Panc1 (cell line): ENCODE measurements at regions not wholly inside any gene's neighbourhood (a gene's known extent, or its start where the extent isn't known, plus 50 kb on each side); places are given as distances from the start of the nearest gene placed in this dataset.

Source experiments
- ATAC-seq: fragments of 200-7000 bp; cut with Tn5 transposase; 2 replicates; pipeline ENCODE4 v1.9.1; 2020; ENCODE audit warnings: mild to moderate bottlenecking, moderate library complexity
- BruUV-seq: library from RNA; stranded (reverse); fragments of 400-500 nt; replicated peaks from 2 replicates; lab custom pipeline; 2021; lab: Mats Ljungman, UMichigan
- CTCF ChIA-PET: fragments of 300-600 bp; sonication (Branson Sonifier 250); formaldehyde crosslinking; loops from one replicate; lab custom pipeline; 2022; ENCODE audit warnings: antibody characterized with exemption; lab: Charles Lee
- POLR2A ChIA-PET: fragments of 300-600 bp; sonication (Branson Sonifier 250); formaldehyde crosslinking; loops from one replicate; lab custom pipeline; 2022; ENCODE audit warnings: antibody characterized with exemption; lab: Charles Lee
- DNase-seq: peaks from one replicate; pipeline ENCODE4 v3.0.0-alpha.2; 2010; ENCODE audit warnings: low read depth, low spot score
- H3K27ac ChIP-seq: 2 replicates; pipeline ENCODE4 v1.5.1; 2011; ENCODE audit warnings: mild to moderate bottlenecking, low read length, inconsistent platforms
- H3K27me3 ChIP-seq: fragments of 200-500 bp; sonication (Bioruptor generic); 2 replicates; pipeline ENCODE4 v1.6.0; 2014; ENCODE audit warnings: low read length, inconsistent platforms; ENCODE audit not compliant: control insufficient read depth, insufficient read depth
- H3K36me3 ChIP-seq: fragments of 200-500 bp; sonication (Bioruptor generic); 2 replicates; pipeline ENCODE4 v1.5.1; 2014; ENCODE audit warnings: inconsistent platforms, mild to moderate bottlenecking, low read length, moderate library complexity; ENCODE audit not compliant: control insufficient read depth, insufficient read depth
- H3K4me1 ChIP-seq: 2 replicates; pipeline ENCODE4 v1.5.1; 2011; ENCODE audit warnings: inconsistent platforms, mild to moderate bottlenecking, low read length, moderate library complexity; ENCODE audit not compliant: control insufficient read depth, insufficient read depth
- H3K4me3 ChIP-seq, 2 experiments: 2 replicates each; pipeline ENCODE4 v1.5.1; 2011 to 2012; ENCODE audit warnings: low read depth in 2 of 2, low read length in 2 of 2, mild to moderate bottlenecking in 2 of 2, inconsistent platforms in 1 of 2, moderate library complexity in 1 of 2
- H3K9me3 ChIP-seq: fragments of 200-500 bp; sonication (Bioruptor generic); 2 replicates; pipeline ENCODE4 v1.5.1; 2014; ENCODE audit warnings: low read depth, mild to moderate bottlenecking, inconsistent platforms, low read length, moderate library complexity; ENCODE audit not compliant: control insufficient read depth, insufficient read depth
- CTCF ChIP-seq: fragments of 450-650 bp; IDR thresholded peaks from 2 replicates; pipeline ENCODE4 v1.5.1; 2017; ENCODE audit warnings: mild to moderate bottlenecking
- POLR2AphosphoS5 ChIP-seq: IDR thresholded peaks from 2 replicates; pipeline ENCODE4 v1.6.1; 2012; ENCODE audit warnings: mild to moderate bottlenecking, low read depth, low read length, moderate library complexity
- SIN3A ChIP-seq: IDR thresholded peaks from 2 replicates; pipeline ENCODE4 v1.6.1; 2012; ENCODE audit warnings: low read depth, mild to moderate bottlenecking, low read length, moderate library complexity, borderline replicate concordance; ENCODE audit not compliant: insufficient read depth
- TCF7L2 ChIP-seq: IDR thresholded peaks from 2 replicates; pipeline ENCODE4 v1.6.1; 2011; ENCODE audit warnings: mild to moderate bottlenecking, low read depth, low read length, inconsistent platforms
- in situ Hi-C: cut with HindIII; loops from 2 replicates; pipeline ENCODE4 v1.10.0; 2016; ENCODE audit warnings: low sequenced_read_pairs, low pct_unique_long_range_greater_than_20kb
- intact Hi-C: fragments of 100-400 bp; cut with micrococcal nuclease; formaldehyde crosslinking; loops from one replicate; pipeline ENCODE4 v1.10.0; 2022; ENCODE audit not compliant: unreplicated experiment
- TF ChIP-seq, protein P1 (sequence below), 2 experiments: IDR thresholded peaks; 2 replicates each; pipeline ENCODE4 v1.6.1; 2011 to 2012; ENCODE audit warnings: low read depth in 2 of 2, control low read depth in 1 of 2, low read length in 1 of 2, mild to moderate bottlenecking in 1 of 2, moderate library complexity in 1 of 2; ENCODE audit not compliant: insufficient read depth in 1 of 2

DNA sequence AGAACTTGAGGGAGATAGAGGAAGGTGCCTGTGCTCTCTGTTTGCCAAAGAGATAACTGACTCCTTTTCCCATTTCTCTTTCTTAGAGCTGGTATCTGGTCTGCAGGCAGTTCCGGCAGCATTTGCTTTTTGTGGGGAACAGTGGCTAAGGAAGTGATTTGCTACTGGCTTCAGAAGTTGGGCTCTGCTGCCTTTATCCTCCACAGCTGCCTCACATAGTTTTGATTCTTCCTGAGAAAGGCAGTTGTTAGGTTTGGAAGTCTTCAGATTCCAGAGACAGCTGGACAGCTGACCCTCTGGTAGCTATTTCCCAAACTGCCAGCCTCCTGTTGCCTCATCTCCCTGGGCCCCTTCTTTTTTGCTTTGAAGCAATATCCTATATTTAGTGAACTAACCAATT lies 62.6 kb upstream of the MACF1 start:
- TSS peak; percentile 32 for BruUV-seq
- Histone ChIP-seq H3K4me3 (no peak overlapping the region), H3K4me1 (peaks cover 32% of the 10 kb centered on the region), H3K27ac (peak overlapping the region; percentile 64), H3K9me3 (no peaks in the 10 kb centered on the region), H3K36me3 (no peaks in the 10 kb centered on the region), H3K27me3 (no peaks in the 10 kb centered on the region)
- in situ Hi-C loops (no loop called here), intact Hi-C loops (no loop called here)
- ChIA-PET CTCF (no interaction called here), POLR2A (interaction anchor here (1.1 to 1.2 kb wide), 2 partner anchors 10 to 29 kb away, joined by 3 read pairs; no protein-coding TSS in a partner anchor)
- DNase-seq (no peak), ATAC-seq (0 out of 2 replicates have a peak, but pooled peaks have one; percentile 21)
- TF ChIP-seq, protein P1, sequence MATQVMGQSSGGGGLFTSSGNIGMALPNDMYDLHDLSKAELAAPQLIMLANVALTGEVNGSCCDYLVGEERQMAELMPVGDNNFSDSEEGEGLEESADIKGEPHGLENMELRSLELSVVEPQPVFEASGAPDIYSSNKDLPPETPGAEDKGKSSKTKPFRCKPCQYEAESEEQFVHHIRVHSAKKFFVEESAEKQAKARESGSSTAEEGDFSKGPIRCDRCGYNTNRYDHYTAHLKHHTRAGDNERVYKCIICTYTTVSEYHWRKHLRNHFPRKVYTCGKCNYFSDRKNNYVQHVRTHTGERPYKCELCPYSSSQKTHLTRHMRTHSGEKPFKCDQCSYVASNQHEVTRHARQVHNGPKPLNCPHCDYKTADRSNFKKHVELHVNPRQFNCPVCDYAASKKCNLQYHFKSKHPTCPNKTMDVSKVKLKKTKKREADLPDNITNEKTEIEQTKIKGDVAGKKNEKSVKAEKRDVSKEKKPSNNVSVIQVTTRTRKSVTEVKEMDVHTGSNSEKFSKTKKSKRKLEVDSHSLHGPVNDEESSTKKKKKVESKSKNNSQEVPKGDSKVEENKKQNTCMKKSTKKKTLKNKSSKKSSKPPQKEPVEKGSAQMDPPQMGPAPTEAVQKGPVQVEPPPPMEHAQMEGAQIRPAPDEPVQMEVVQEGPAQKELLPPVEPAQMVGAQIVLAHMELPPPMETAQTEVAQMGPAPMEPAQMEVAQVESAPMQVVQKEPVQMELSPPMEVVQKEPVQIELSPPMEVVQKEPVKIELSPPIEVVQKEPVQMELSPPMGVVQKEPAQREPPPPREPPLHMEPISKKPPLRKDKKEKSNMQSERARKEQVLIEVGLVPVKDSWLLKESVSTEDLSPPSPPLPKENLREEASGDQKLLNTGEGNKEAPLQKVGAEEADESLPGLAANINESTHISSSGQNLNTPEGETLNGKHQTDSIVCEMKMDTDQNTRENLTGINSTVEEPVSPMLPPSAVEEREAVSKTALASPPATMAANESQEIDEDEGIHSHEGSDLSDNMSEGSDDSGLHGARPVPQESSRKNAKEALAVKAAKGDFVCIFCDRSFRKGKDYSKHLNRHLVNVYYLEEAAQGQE (IDR thresholded peaks at IDR 0.05; ENCODE audit: insufficient read depth in 1 of 2, low read depth in 2 of 2, low read length in 1 of 2), result no peak
- TF ChIP-seq SIN3A (no peak), POLR2AphosphoS5 (no peak), TCF7L2 (no peak), CTCF (no peak)

GRCh38 chr1:39142401-39143060 lies 62.0 kb upstream of the MACF1 start:
- no peak for DNase-seq
- no peak overlapping the region for H3K4me3 ChIP-seq
- intact Hi-C loops (no loop called here), in situ Hi-C loops (no loop called here)
- TF ChIP-seq POLR2AphosphoS5, result no peak
- BruUV-seq, result no TSS peak
- H3K27ac ChIP-seq, result peak overlapping the region; percentile 64
- H3K27me3 ChIP-seq, result no peaks in the 10 kb centered on the region
- H3K36me3 ChIP-seq, result no peaks in the 10 kb centered on the region
- H3K4me1 ChIP-seq, result peaks cover 33% of the 10 kb centered on the region
- no peaks in the 10 kb centered on the region for H3K9me3 ChIP-seq
- ChIA-PET CTCF (no interaction called here), POLR2A (interaction anchor here (0.6 to 1.2 kb wide), 3 partner anchors 9 to 211 kb away, joined by 3 read pairs; no protein-coding TSS in a partner anchor)
- peak; percentile 53 for ATAC-seq

GRCh38 chr1:39144924-39145323 lies 59.6 kb upstream of the MACF1 start:
- no peak overlapping the region for H3K4me3 ChIP-seq
- peaks cover 52% of the 10 kb centered on the region for H3K4me1 ChIP-seq
- BruUV-seq, result no TSS peak
- H3K27me3 ChIP-seq, result no peaks in the 10 kb centered on the region
- H3K9me3 ChIP-seq, result no peaks in the 10 kb centered on the region
- in situ Hi-C loops (no loop called here), intact Hi-C loops (no loop called here)
- POLR2A ChIA-PET, result interaction anchor here (0.5 to 0.6 kb wide), 2 partner anchors 12 to 31 kb away, joined by 3 read pairs; no protein-coding TSS in a partner anchor
- H3K36me3 ChIP-seq, result no peaks in the 10 kb centered on the region
- DNase-seq (no peak), ATAC-seq (no peak)
- peak overlapping the region; percentile 41 for H3K27ac ChIP-seq
- TF ChIP-seq POLR2AphosphoS5 (no peak), SIN3A (no peak), CTCF (no peak)
- TF ChIP-seq, protein P1 (IDR thresholded peaks at IDR 0.05; ENCODE audit: insufficient read depth in 1 of 2, low read depth in 2 of 2, low read length in 1 of 2), result no peak
- CTCF ChIA-PET, result no interaction called here
